Testis (tissue), 2 donors: ENCODE measurements at regions not wholly inside any gene's neighbourhood (a gene's known extent, or its start where the extent isn't known, plus 50 kb on each side); places are given as distances from the start of the nearest gene placed in this dataset.
"Not testable (repeated sequence)": the region's sequence is repeated elsewhere in the genome, so short reads cannot be mapped to it uniquely, and the experiment has no call there.

Experiments used
- DNase-seq: peaks from one replicate; pipeline ENCODE4 v3.0.0-alpha.2; 2019
- H3K27ac ChIP-seq, 2 donors: fragments of 200-600 bp; sonication (generic); one replicate each; pipeline ENCODE4 v1.5.1; 2019
- H3K27me3 ChIP-seq: fragments of 200-600 bp; sonication (generic); one replicate; pipeline ENCODE4 v1.5.1; 2019
- H3K36me3 ChIP-seq: fragments of 200-600 bp; sonication (generic); one replicate; pipeline ENCODE4 v1.5.1; 2017; ENCODE audit warnings: low read depth; ENCODE audit errors: missing control alignments
- H3K4me1 ChIP-seq: fragments of 200-600 bp; sonication (generic); one replicate; pipeline ENCODE4 v1.5.1; 2019
- H3K4me3 ChIP-seq, 2 donors: fragments of 200-600 bp; sonication (generic); one replicate each; pipeline ENCODE4 v1.5.1; 2017 to 2019
- H3K9me3 ChIP-seq: fragments of 200-600 bp; sonication (generic); one replicate; pipeline ENCODE4 v1.5.1; 2017
- WGBS, 2 donors: methylation state at CpG; one replicate each; pipeline ENCODE4 v1.1.5; 2018; 5-methylcytosine and 5-hydroxymethylcytosine counted together
- intact Hi-C: fragments of 100-400 bp; cut with DNase I; formaldehyde crosslinking; loops from one replicate; pipeline ENCODE4 v1.15.1; 2023; ENCODE audit warnings: low total_unique reads

DNA sequence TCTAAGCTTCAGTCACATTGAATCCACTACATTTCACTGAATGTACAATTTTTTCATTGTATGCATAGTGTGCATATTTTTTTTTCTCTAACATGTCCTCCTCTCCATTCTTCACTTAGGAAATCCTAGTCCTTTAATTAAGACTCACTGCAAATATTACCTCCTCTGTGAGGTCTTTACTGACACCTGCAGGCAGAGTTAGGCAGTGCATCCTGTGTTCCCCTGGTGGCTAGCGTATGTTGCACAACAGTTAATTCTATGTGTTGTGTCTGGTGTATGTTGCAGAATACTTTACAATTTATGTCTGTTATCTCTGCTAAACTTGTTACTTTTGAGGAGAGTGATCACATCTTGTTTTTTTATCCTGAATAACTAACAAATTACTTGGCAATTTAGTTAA is 82.7 kb upstream of the NBPF20 start:
- WGBS, 2 donors, result no CpG with 5 or more reads among the region's 1 CpG

DNA sequence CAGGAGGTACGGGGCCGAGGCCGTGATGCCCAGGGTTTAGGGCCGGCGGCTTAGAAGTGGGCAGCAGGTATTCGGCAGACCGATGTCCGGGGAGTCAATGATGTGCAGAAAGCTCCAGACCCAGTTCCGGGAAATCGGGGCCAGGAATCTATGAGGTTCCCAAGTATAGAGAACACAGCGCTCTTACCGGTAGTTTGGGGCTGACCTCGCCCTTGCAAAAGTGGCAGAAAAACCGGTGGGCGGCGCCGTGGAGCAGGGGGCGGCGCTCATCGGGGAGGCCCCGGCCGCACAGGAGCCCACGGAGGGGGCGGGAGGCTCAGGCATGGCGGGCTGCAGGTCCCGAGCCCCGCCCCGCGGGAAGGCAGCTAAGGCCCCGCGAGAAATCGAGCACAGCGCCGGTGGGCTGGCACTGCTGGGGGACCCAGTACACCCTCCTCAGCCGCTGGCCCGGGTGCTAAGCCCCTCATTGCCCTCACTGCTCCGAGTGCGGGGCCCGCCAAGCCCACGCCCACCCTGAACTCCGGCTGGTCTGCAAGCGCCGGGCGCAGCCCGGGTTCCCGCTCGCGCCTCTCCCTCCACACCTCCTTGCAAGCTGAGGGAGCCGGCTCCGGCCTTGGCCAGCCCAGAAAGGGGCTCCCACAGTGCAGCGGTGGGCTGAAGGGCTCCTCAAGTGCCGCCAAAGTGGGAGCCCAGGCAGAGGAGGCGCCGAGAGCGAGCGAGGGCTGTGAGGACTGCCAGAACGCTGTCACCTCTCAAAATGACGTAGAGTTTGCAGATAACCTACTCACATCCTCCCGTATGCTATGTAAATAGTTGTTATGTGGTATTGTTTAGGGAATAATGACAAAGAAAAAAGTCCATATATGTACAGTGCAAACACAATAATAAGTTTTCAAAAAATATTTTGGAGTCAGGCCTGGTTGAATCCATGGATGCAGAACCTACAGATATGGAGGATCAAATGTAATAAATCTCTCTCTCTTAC is 80.6 kb upstream of the NBPF20 start:
- H3K27ac ChIP-seq, H3K27me3 ChIP-seq, intact Hi-C loops, H3K36me3 ChIP-seq, H3K4me1 ChIP-seq, H3K4me3 ChIP-seq, DNase-seq, H3K9me3 ChIP-seq: not testable (repeated sequence)
- WGBS, 2 donors, result 21% methylated on average over 7 of the region's 59 CpGs; no CpG with 5 or more reads in 1 of the 2 donors

More for the DNA sequence above, 82.7 kb upstream of the NBPF20 start:
- H3K9me3 ChIP-seq, intact Hi-C loops, H3K27ac ChIP-seq, H3K36me3 ChIP-seq, H3K4me1 ChIP-seq, H3K27me3 ChIP-seq, DNase-seq, H3K4me3 ChIP-seq: not testable (repeated sequence)

DNA sequence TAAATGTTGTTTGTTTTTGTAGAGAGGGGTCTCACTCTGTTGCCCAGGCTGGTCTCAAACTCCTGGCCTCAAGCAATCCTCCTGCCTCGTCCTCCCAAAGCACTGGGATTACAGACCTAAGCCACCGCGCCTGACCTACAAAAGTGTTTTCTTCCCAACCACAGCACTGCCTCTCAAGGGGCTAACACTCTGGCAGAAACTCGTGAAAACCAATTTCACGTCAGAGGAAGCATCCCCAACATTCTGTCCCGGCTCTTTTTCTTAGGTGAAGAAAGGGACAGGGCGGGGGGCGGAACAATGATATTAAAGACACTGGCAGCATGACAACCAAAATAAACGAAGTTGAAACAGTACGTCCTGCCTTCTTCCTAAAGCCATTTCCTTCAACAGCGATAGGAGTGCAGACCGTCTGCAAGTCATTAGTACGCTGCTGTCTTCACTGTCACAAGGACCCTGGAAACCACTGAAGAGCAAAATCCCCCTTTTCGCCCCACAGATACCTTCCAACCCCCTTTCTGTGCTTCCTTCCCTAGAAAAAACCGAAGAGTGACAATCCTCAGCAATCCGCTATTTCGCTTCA is 79.5 kb upstream of the NBPF20 start:
- no CpG with 5 or more reads among the region's 17 CpGs for WGBS, 2 donors

DNA sequence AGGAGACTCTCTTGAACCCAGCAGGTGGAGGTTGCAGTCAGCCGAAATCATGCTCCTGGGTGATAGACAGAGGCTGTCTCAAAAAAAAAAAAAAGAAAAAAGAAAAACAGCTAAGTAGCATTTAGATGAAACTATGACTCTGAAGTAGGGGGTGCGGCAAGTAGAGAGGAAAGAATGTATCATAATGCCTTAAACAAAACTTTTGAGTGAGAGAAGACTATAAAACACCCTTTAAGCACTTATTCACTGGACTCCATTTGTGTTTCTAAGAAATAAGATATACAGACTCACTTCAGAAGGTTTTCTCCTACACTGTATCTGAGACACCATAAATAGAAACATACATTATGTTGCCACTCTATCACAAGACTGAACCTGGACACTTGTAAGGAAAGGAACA is 78.9 kb upstream of the NBPF20 start:
- H3K36me3 ChIP-seq, H3K27ac ChIP-seq, H3K9me3 ChIP-seq, H3K27me3 ChIP-seq, DNase-seq, H3K4me1 ChIP-seq, intact Hi-C loops, H3K4me3 ChIP-seq: not testable (repeated sequence)
- no CpG with 5 or more reads among the region's 2 CpGs for WGBS, 2 donors

More for the DNA sequence above, 79.5 kb upstream of the NBPF20 start:
- H3K4me3 ChIP-seq, intact Hi-C loops, H3K27me3 ChIP-seq, H3K4me1 ChIP-seq, DNase-seq, H3K9me3 ChIP-seq, H3K36me3 ChIP-seq, H3K27ac ChIP-seq: not testable (repeated sequence)

DNA sequence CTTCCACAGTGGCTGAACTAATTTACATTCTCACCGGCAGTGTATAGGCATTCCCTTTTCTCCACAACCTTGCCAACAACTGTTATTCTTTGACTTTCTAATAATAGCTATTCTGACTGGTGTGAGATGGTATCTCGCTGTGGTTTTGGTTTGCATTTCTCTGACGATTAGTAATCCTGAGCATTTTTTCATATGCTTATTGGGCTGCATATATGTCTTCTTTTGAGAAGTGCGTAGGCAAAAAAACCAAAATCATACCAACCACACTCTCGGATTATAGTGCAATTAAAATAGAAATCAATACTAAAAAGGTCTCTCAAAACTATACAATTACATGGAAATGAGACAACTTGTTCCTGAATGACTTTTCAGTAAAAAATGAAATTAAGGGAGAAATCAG is 74.8 kb upstream of the NBPF20 start:
- DNase-seq, intact Hi-C loops: not testable (repeated sequence)

DNA sequence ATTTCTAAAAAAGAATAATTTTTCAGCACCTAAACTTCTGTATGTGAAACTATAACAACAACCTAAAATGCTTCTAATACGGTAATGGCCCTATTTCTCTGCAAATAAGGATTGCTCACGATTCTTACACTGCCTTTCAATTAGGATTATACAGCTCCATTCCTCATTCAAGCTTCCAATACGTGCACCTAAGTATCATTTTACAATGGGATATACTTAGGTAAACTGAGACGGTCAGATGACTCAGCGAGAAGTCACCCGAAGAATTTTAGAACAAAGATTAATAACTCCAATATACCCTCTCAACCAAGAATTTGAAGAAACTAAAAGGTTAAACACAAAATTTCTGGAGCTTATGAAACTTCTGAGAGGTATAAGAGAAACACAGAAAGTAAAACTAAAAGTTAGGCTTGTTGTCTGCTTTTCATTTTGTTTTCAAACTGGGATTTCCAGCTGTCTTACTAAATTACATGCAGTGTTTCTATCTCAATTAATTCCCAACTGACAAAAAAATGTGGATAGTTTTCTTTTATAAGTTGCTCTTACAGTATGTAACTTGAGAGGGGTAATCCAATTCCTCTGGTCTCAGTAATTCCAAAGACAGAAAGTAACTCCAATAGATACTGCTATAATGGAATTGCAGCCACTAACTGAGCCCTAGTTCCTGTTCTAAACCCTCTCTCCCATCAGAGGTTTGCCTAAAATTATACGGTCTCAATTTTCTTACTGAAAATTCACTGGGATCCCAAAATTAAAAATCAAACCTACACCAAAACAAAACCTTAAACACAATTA is 69.9 kb upstream of the NBPF20 start:
- 72 to 82% methylated on average over 3 to 4 of the region's 7 CpGs for WGBS, 2 donors
- H3K36me3 ChIP-seq, H3K4me3 ChIP-seq, H3K27me3 ChIP-seq, DNase-seq, H3K27ac ChIP-seq, intact Hi-C loops, H3K4me1 ChIP-seq, H3K9me3 ChIP-seq: not testable (repeated sequence)

More for the DNA sequence above, 74.8 kb upstream of the NBPF20 start:
- not testable (repeated sequence) for H3K4me3 ChIP-seq, H3K36me3 ChIP-seq, H3K27ac ChIP-seq, H3K9me3 ChIP-seq, H3K4me1 ChIP-seq, H3K27me3 ChIP-seq
- WGBS, 2 donors, result no CpG with 5 or more reads among the region's 5 CpGs

DNA sequence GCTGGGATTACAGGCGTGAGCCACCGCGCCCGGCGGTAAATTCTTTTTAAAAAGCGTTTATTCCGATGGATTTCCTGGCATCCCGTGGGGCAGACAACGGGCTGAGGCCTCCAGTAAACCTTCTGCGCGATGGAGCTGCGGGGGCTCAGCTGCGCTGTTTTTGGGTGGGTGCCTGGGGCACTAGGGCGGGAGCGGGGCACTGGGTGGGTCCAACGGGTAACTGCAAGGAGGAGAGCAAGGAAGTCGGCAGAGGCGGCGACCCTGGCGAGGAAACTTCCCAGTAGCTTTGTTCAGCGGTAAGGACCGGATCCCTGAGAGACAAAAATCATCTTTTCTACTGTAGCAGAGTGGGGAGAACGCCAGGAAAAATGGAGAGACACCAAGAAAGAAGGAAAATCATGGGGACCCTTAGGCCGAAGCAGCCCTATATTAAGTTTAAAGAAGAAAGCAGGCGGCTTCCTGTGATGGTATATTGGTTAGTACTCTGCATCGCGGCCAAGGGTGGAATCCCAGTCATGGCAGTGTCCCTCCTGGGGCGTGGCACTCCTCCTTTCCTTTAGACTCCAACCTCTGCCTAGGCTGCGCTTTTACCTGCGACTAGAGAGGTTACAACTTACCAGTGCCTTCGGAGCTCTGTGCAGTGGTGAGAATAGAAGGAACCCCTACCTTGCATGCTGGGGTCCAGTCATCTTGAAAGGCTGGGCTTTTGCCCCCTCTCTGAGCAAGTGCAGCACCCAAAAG is 63.0 kb upstream of the NBPF20 start:
- H3K4me1 ChIP-seq, DNase-seq, H3K27ac ChIP-seq, H3K4me3 ChIP-seq, H3K27me3 ChIP-seq, H3K9me3 ChIP-seq, H3K36me3 ChIP-seq, intact Hi-C loops: not testable (repeated sequence)
- WGBS, 2 donors, result no CpG with 5 or more reads among the region's 31 CpGs

DNA sequence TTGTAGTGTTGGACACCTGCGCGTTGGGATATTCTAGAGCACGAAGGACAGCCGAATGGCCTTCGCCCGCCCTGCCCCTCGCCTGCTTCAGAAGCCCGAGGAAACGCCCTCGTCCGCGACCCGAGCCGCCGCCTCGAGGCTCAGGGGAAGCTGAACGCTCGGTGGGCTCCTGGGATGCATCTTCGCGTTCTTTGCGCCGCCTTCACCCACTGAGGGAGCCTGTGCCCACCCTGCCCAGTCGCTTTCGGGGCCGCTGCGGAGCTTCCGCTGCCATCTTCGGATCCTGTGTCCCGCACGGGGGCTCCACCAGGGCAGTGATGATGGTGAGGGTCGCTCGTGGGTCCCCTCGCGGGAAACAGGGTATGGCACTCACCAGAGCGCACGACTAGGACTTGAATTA is 61.8 kb upstream of the NBPF20 start:
- H3K4me1 ChIP-seq, intact Hi-C loops, H3K36me3 ChIP-seq, DNase-seq, H3K27ac ChIP-seq, H3K9me3 ChIP-seq, H3K4me3 ChIP-seq, H3K27me3 ChIP-seq: not testable (repeated sequence)
- 4% methylated on average over 22 of the region's 36 CpGs; no CpG with 5 or more reads in 1 of the 2 donors for WGBS, 2 donors

DNA sequence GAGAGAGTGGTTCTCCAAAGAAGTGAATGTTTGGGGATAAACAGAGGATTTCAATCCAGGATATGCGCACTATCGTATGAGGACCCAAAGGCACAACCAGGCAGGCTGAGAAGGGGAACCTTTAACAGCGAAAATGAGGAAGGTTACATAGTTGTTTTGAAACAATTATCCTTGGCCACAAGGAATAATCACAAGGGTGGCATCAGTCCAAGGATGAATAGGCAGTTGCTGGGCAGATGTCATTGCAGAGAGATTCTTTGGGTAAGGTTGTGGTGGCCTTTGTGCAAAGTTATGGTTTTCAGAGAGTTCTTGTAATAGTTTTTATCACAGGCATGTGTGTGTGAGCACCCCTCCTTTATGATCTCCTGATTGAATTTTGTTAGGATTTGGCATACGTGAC is 58.9 kb upstream of the NBPF20 start:
- H3K4me3 ChIP-seq, H3K27ac ChIP-seq, H3K4me1 ChIP-seq, H3K27me3 ChIP-seq, H3K9me3 ChIP-seq, H3K36me3 ChIP-seq, DNase-seq, intact Hi-C loops: not testable (repeated sequence)
- WGBS, 2 donors, result 52 to 64% methylated on average over 3 to 4 of the region's 4 CpGs

DNA sequence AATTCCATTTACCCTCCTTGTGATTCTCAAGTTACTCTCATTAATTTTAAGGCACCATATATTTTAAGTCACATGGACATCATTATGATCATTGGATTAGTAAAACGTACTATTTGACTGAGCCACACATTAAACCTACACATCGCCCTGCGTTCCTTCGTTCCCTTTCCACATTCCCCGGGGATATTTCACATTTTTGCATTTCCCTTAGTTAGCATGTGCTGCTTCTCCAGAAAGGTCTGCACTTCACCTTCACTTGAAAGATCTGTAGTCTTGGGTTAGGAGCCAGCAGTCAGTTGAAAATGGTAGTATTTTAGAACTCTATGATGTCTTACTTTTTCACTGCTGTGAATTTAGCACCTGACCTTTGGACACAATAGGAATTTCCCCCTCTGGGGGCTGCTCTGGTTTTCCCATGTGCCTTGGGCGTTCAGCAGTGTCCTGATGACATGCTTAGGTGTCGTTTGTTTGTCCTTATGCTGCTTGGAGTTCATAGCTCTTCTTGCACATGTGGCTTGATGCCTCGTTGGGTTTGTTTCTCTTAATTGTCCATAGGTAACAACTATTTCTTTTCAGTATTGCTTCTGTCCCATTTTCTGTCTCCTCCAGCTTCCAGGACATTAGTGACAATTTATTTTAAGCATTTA is 56.9 kb upstream of the NBPF20 start:
- H3K27ac ChIP-seq, H3K4me1 ChIP-seq, H3K27me3 ChIP-seq, intact Hi-C loops, H3K9me3 ChIP-seq, DNase-seq, H3K4me3 ChIP-seq, H3K36me3 ChIP-seq: not testable (repeated sequence)
- WGBS, 2 donors, result 53 to 63% methylated on average over 7 to 8 of the region's 8 CpGs

DNA sequence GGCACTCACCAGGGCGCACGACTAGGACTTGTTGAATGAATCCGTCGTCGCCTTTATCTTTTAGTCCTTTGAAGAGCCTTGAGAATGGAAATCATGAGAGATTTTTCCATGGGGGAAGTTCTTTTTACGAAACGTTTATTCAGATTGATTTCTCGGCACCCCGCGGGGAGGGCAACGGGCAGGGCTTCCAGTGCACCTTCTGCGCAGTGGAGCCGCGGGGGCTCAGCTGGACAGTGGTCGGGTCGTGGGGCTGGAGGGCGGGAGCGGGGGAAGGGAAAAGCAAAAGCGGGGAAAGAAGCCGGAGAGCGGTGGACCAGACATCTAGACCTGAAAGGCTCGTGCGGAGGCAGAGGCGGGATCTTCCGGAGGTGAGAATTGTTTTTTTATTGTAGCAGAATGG is 50.6 kb upstream of the NBPF20 start:
- H3K4me3 ChIP-seq, DNase-seq: not testable (repeated sequence)
- WGBS, 2 donors, result 2 to 3% methylated on average over 20 to 23 of the region's 25 CpGs

More for the DNA sequence above, 50.6 kb upstream of the NBPF20 start:
- H3K36me3 ChIP-seq, intact Hi-C loops, H3K4me1 ChIP-seq, H3K27ac ChIP-seq, H3K9me3 ChIP-seq, H3K27me3 ChIP-seq: not testable (repeated sequence)
